HG03280 (cell line): ENCODE measurements at regions not wholly inside any gene's neighbourhood (a gene's known extent, or its start where the extent isn't known, plus 50 kb on each side); places are given as distances from the start of the nearest gene placed in this dataset.
"Not testable (repeated sequence)": the region's sequence is repeated elsewhere in the genome, so short reads cannot be mapped to it uniquely, and the experiment has no call there.

Experiments used
- ATAC-seq: cut with Tn5 transposase; IDR thresholded peaks from one replicate; pipeline ENCODE4 v1.9.1; 2021; ENCODE audit warnings: mild to moderate bottlenecking, moderate library complexity; ENCODE audit not compliant: unreplicated experiment

DNA sequence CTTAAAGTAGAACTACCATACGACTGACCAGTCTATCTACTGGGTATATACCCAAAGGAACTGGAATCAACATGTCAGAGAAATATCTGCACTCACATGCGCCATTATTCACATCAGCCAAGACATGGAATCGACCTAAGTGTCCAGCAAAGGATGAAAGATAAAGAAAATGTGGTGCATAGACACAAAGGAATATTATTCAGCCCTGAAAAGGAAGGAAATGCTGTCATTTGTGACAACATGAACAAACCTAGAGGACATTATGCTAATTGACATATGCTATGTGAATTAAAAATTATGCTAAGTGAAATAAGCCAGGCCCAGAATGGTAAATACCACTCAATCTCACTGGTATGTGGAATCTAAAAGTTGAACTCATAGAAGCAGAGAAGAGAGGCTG, 123.7 kb downstream of the KLF6 start:
- no peak for ATAC-seq

GRCh38 chr10:3660753-3661152, 124.3 kb downstream of the KLF6 start:
- ATAC-seq = no peak

DNA sequence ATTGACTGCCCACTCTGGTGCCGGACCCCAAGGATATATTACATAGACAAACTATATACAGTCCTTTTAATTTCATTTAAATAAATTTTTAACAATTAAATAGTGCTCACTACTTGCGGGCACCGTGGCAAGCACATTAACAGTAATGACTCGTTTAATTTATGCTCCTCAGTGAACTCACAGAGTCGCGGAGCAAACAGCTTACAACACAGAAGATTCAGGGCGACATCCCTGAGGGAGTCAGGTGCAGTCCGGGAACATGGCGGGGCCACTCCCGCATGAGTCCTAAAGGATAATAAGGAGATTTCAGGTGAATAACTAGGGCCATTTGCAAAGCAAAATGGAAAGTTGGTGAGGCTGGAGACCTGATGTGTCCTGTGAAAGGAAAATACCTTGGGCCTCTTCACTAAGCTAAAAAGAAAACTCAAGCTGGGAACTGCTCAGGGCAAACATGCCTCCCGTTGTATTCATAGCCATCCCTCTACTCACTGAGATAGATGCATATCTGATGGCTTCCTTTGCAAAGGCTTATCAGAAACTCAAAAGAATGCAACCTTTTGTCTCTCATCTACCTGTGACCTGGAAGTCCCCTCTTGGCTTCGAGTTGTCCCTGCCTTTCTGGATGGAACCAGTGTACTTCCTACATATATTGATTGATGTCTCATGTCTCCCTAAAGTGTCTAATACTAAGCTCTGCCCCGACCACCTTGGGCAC, 125.6 kb downstream of the KLF6 start:
- ATAC-seq = no peak

DNA sequence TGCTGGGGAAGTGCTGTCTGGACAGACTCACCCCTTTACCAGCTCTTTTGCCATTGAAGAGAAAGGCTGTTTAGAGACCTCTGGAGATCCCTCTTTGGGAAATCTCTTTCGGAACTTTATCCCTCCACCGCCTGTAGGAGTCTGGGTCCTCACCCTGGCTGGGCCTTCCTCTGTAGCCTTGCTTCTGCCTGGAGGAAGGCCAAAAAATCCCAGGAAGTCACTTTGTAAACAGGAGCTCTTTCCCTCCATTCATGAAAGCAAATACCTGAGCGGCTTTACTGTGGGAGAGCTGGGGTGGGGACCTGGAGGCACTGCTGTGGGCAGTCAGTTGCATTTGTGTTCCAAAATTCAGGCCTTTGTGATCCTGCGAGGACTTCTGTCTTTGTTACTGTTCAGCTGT, 126.2 kb downstream of the KLF6 start:
- ATAC-seq = no peak

DNA sequence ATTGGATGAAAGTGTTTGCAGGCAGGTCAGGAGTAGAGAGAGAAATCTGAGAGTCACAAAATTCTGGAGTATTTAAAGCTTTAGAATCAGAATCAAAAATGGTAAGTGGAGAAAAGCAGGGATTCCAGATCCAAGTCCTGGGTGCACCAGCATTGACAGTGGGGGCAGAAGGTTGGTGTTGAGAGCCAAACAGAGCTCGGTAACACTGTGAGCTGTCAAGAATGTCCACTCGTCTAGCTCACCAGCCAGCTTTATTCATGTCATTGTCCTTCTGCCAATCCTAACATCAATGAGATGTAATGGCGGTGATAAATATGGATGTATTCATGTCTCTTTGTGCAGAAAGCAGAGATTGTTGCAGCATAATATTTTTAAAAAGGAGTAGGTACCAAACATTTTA, 128.8 kb downstream of the KLF6 start:
- no peak for ATAC-seq

GRCh38 chr10:3655528-3655927, 129.5 kb downstream of the KLF6 start:
- no peak for ATAC-seq

- no peak for ATAC-seq
Measured at GRCh38 chr10:3654980-3655379, 130.0 kb downstream of the KLF6 start.

- ATAC-seq = no peak
Measured at GRCh38 chr10:3654496-3654895, 130.5 kb downstream of the KLF6 start.

DNA sequence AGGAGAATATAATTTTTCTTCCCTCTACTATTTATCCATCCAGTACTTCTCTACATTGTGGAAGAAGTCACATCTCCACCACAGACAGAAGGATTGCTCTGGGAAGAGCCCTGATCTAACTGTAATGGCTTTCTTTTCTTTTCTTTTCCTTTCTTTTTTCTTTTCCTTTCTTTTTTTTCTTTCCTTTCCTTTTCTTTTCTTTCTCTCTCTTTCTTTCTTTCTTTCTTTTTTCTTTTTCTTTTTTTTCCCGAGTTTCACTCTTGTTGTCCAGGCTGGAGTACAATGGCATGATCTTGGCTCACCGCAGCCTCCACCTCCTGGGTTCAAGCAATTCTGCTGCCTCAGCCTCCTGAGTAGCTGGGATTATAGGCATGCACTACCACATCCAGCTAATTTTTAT, 131.7 kb downstream of the KLF6 start:
- ATAC-seq = not testable (repeated sequence)

GRCh38 chr10:3652886-3653285, 132.1 kb downstream of the KLF6 start:
- ATAC-seq = no peak

- ATAC-seq = no peak
Measured at GRCh38 chr10:3651969-3652653, 132.9 kb downstream of the KLF6 start.

DNA sequence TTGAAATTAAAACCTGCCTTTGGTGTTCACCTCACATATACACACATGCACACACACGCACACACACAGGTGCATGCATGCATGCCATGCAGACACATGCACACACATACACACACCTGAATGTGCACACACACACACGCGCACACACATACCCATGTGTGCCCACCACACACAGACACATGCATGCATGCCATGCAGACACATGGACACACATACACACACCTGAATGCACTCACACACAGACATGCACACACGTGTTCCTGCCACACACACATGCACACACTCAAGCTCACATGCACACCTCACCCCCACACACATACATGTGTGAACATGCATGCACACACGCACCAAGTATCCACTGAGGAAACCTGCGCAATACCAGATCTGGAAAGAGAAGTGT, 136.4 kb downstream of the KLF6 start:
- no peak for ATAC-seq

- ATAC-seq = no peak
Measured at GRCh38 chr10:3648170-3648569, 136.8 kb downstream of the KLF6 start.

DNA sequence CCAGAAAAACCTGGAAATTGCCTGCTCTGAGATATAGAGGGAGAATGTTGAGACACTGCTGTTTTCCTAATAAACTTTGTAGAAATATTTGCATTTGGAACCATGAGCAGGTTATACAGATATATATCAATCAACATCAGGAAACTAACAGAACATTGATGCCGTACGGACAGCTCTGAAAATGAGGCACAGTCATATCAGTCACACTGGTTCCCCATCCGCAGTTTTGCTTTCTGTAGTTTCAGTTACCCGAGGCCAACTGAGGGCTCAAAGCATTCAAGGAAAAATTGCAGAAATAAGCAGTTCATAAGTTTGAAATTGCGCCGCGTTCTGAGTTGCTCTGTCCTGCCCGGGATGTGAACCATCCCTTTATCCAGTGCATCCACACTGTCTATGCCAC, 137.9 kb downstream of the KLF6 start:
- ATAC-seq = peak; percentile 96

- no peak for ATAC-seq
Measured at GRCh38 chr10:3645406-3645805, 139.6 kb downstream of the KLF6 start.

GRCh38 chr10:3640816-3641215, 144.2 kb downstream of the KLF6 start:
- no peak for ATAC-seq

DNA sequence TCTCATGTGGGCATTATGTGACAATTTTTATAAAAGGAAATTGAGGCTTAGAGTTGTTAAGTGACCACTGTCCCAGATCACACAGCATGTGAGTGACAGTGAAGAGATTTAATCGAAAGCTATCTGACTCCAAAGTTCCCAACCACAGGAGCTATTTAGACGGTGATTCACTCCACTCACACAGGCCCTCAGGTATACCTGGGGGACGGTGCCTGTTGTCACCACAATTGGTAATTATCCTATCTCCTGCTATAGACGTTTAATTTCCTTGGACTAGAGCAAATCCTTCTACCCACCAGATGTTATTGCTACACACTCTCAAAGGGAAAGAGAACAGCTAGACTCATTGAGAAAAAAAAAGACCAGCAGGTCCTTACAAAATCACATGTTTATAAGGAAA, 145.5 kb downstream of the KLF6 start:
- ATAC-seq = no peak

DNA sequence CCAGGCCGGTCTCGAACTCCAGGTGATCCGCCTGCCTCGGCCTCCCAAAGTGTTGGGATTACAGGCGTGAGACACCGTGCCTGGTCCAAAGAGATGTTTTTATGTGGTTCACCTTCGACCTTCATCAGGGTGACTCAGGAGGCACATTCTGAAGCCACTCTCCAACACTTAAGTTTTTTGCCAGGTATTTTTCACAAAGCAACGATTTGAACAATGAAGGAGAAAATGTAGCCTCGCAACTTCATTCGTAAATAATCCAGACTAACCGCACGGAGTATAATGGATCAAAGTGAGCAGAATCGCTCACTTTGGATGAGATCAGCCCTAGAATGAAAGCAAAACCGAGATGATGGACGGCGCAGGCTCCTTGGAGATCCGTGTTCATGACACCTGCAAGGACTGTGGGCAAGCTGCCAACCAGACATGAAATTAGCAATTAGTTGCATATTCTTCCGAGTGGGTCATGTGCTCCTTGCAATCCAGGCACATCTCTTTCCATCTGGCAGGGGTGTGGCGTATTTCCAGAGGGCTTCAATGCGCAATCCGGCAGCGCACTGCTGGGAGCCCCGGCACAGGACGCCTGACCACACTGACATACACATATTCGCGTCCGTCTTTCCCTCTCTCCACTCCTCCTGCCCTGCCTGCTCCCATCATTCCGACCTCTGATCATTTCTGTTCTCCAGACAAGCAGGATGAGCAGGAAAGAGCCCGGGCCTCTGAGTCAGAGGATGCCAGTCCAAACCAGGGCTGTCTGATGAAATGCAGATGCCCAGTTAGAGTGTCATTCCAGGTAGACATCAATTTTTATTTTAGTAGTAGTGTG, 148.4 kb downstream of the KLF6 start:
- no peak for ATAC-seq

DNA sequence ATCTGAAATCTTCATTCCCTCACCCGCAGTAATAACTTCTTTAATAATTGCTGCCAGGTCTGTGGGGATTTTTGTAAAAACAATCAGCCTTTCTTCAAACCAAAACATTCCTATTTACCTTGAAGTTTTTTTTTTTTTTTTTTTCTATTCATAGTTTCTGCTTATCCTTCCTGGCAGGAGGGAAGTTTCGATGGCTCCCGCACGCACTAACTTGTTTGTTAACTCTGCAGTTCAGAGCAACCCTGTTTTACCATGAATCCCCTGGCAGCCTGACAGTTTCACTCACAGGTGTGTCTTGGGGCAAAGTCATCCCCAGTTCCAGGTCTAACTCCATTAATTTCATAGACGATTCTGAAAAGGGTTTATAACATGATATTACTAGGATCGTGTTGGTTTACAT, 149.3 kb downstream of the KLF6 start:
- ATAC-seq = no peak

- ATAC-seq = no peak
Measured at GRCh38 chr10:3635211-3635671, 149.8 kb downstream of the KLF6 start.

DNA sequence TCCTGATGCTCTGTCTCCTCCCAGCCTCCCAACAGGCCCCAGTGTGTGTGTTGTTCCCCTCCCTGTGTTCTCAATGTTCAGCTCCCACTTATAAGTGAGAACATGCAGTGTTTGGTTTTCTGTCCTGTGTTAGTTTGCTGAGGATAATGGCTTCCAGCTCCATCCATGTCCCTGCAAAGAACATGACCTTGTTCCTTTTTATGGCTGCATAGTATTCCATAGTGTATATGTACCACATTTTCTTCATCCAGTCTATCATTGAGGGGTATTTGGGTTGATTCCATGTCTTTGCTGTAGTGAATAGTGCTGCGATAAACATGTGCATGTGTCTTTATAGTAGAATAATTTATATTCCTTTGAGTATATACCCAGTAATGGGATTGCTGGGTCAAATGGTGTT, 150.4 kb downstream of the KLF6 start:
- not testable (repeated sequence) for ATAC-seq
